ENCODE measurements at regions not wholly inside any gene's neighbourhood (a gene's known extent, or its start where the extent isn't known, plus 50 kb on each side); places are given as distances from the start of the nearest gene placed in this dataset.
A peak's percentile ranks its signal among the peaks of the same experiment; 100 is the strongest.
"Not testable (repeated sequence)": the region's sequence is repeated elsewhere in the genome, so short reads cannot be mapped to it uniquely, and the experiment has no call there.

DNA sequence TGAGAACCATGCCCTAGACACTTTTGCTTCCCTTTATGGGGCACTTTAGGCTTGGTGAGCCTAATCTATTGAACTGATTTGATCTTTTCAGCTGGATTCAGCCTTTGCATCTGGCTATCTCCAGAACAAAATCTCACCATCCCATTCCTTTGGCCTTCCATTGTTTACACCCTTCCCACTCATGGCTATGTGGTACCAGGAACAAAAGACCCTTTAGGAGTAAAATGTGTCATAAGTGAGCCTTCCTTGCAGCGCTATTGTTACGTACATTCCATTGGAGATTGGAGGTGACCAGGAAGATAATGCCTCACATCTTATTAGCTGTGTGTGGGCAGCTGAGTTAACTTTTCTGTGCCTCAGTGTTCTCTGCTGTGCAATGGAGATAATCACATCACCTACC, 188.4 kb downstream of the SATB1 start:
- no peak for DNase-seq

DNA sequence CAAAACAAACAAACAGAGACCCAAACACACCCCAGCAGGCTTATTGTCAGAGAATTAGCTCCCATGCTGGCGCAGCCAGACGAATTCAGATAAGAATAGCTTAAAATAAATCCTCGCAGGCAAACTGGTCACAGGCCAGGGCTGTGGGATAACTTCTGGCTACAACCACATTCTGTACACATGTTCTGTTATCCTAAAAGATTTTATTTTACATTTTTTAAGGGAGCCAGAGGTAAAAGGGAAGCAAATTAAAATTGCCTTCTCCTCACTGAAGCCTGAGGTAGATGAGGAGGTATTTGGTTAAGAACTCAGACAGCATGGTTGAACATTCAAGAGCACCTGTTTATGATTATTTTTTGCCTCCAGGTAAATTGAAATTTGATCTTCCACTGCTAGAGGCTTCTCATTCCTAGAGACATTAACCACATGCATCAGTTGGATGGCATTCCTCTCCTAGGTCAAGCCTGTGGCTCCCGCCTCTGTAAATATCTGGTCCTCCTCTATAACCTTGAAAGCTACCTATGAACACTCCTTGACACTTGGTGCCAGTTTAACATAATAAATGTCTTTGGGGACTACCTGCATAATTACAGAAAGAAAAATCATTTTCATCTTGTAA, 190.3 kb downstream of the SATB1 start:
- DNase-seq = no peak

DNA sequence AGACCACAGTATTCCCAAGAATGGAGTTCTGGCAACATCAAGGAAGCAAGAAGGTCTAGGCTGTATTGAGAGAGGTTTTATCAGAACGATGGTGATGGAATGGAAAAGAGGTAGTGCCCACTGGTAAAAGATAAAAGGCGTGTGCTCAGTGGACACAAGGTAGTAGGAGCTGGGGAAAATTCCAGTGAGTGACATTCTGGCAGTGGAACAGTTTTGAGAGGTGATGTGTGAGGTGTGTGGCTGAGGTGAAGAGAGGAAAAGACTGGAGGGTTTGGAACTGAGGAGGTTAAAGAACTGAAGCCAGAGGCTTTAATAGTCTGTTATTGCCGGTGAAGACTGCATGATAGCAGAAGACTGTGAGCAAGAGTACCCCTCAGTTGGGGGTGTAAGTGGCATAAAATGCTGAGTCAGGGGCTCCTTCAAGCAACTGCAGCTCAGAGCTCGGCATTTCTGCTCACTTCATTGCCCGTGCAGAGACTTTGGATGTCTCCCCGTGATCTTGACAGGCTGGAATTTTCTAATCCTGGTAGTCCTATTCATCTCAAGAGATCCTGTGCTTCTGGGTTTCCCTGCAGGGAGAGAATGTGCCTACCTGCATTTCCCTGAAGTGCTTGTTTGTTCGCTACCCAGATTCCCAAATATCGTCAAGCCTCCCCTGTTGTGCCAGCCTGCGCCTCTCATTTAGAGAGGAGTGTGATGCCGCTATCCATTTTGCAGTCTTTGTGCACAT, 191.0 kb downstream of the SATB1 start:
- no peak for DNase-seq

GRCh38 chr3:18232317-18232716, 192.8 kb downstream of the SATB1 start:
- DNase-seq = no peak

DNA sequence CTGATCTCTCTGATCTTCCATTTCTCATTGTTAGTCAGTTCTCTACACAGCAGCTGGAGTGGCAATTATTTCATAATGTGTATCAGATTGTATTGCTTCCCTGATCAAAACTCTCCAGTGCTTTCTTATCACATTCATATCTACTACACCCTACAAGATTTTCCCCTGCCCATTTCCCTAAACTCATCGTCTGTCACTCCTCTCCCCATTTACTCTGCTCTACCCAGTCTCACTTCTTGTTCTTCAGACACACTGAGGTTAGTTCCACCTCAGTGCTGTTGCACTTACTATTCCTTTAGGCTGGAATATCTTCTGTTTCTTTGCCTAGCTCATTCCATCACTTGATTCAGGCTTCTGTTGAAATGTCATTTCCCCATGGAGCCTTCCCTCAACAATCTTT, 197.1 kb downstream of the SATB1 start:
- no peak for DNase-seq

GRCh38 chr3:18225709-18226108, 199.4 kb downstream of the SATB1 start:
- DNase-seq = no peak

DNA sequence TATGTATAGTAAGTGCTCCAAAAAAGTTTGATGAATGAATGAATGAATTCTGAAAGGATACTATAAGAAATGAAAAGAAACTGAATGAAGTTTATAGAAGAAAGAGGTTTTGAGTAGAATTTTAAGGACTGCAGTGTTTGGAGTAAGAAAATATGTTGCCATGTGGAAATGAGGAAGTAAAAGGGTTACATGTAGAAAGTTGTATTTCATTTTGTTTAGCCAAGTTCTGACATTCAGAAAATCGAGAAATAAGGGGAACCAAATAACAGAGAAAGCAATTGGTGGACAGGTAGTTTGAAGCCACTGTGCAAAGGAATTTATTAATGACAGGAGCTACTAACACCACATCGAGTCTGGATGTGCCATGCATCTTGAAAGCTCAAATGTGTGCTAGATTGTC, 200.7 kb downstream of the SATB1 start:
- peak in 2 of 4 experiments; percentile 23 to 29 for DNase-seq

GRCh38 chr3:18223974-18224373, 201.2 kb downstream of the SATB1 start:
- DNase-seq = no peak

DNA sequence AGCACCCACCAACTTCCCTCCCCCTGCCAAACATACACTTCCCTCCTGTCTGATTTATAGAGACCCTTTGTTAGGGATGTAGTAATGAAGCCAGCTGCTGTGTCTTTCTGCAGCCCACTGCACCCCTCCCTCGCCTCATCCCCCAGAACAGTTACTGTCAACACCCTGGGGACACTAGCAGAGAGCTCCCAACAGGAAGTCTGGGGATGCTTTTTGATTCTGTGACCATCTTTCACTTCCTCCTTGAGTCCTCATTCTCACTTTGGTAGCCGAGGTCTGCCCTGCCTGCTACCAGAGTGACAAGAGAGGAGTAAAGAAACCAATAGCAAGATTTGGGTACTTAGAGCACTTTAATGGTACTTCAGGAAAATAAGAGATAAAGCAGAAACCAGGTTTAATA, 201.6 kb downstream of the SATB1 start:
- peak; percentile 32 to 53 (median 48) for DNase-seq

DNA sequence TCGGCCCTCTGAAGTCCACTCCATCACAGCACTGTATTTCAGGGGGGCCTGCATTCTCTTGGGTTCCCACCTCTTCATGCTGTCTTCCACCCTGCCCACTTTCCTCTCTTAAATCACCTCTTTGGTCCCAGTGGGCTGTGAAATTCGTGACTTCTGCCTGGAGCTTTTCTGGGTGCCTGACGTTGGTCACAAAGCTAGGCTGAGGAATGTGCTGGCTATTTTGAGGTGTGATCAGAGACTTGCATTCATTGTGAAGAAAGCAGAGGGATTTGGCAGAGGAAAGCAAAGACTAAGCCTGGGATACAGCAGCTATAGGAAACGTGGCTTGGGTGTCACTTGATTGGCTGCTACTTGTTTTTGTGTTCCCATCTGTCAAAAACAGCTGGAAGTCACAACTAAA, 202.5 kb downstream of the SATB1 start:
- DNase-seq = no peak

DNA sequence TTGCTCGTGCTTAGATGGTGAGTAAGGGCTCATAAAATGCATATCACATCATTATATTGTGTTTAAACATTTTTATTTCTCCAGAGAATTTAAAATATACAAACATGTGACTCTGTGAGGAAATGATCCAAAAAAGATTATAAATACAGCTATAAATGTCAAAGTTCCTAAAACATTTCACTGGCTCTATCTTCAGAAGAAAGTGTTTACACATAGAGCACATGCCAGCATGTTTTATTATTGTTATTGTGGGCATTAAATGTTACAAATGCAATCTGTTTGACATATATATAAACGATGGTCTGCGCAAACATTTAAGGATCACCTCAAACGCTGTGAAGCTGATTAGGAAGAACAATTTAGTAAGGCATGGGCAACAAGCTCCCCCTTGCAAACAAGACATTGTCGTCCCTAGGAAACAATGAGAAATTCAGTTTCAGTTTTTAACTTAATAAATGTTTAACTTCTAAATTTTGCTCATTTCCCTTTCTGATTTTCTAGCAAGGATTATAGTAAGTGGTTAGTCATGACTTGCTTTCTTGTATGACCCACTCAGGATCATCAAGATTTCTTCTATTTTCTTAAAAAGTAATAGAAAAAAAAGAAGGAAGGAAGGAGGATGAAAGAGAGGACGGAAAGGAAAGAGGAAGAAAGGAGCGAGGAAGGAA, 207.5 kb downstream of the SATB1 start:
- no peak for DNase-seq

DNA sequence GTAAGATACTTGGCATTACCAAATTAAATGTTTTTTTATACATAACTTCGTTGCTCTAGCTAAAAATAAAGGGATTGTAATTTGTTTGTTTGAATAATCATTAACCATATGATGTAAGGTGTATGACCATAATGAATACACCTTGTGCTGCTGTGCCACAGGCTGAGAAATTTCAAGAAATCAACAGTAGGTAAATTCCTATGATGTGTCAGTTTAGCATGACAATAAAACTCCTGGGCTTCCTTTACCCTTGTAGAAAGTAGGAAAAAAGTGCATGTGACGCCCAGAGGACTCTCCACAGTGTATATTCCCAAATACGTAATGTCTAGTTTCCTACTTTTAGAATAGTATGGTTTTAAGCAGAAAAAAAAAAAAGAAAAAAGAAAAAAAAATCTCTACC, 208.1 kb downstream of the SATB1 start:
- no peak for DNase-seq

DNA sequence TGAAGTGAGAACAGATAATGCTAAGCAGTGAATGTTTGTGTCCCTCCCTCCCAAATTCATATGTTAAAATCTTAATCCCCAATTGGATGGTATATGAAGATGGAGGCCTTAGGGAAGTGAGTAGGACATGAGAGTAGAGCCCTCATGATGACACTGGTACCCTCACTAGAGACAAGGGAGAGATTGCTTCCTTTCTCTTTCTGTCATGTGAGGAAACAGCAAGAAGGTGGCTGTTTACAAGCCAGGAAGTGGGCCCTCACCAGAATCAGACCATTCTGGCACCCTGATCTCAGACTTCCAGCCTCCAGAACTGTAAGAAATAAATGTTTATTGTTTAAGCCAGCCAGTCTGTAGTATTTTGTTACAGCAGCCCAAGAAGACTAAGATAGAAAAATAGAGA, 209.5 kb downstream of the SATB1 start:
- no peak for DNase-seq

- DNase-seq = no peak
Observed at GRCh38 chr3:18211116-18211515, 214.0 kb downstream of the SATB1 start.

GRCh38 chr3:18208856-18209255, 216.3 kb downstream of the SATB1 start:
- DNase-seq = peak; percentile 37 to 62 (median 55)

DNA sequence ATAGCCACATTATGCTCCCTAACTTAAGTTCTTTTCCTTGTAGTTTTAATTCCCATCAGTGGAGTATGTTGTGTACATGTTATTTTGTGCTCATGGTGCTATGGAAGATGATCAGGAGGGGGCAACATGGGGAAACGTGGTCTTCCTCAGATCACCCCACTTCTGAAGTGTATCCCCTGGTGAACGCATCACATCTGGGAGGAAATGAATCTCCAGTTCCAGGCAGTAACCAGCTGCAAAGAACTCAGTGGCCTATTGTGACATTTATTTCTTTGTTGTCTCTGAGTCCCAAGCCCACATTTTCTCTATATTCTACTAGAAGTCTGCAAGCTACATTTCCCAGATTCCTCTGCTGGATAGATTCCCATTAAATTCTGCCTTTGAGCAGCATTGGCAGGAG, 217.0 kb downstream of the SATB1 start:
- DNase-seq = no peak

DNA sequence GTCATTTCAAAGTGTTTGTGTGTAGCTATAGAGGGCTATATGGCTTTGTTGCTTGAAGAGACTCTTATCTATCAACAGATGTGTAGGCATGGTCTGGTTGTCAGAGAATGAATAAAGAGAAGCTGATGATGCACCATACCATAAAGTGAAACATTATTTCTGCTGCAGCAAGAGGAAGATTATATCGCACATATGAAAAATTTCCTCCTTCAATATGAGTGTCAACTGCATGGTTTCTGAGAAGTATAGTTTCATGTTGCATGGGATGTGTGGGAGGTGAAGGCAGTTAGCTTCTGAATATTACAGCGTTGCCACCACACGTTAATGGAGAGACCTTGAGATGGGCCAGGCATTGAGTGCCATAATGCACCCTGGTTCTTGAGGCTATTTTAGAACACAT, 217.9 kb downstream of the SATB1 start:
- no peak for DNase-seq

- not testable (repeated sequence) for DNase-seq
Observed at GRCh38 chr3:18205701-18206100, 219.4 kb downstream of the SATB1 start.

GRCh38 chr3:18201315-18201714, 223.8 kb downstream of the SATB1 start:
- DNase-seq = no peak

DNA sequence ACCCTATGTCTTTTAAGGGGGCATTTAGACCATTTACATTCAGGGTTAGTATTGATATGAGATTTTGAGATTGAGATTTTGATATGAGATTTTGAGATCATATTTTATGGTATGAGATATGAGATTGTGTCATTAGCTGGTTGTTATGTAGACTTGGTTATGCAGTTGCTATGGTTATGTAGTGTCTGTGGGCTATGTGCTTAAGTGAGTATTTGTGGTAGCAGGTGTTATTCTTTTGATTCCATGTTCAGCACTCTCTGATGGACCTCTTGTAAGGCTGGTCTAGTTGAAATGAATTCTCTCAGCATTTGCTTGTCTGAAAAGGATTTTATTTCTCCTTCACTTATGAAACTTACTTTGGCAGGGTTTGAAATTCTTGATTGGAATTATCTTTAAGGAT, 225.4 kb downstream of the SATB1 start:
- DNase-seq = no peak

- DNase-seq = no peak
Observed at GRCh38 chr3:18195836-18196235, 229.3 kb downstream of the SATB1 start.

DNA sequence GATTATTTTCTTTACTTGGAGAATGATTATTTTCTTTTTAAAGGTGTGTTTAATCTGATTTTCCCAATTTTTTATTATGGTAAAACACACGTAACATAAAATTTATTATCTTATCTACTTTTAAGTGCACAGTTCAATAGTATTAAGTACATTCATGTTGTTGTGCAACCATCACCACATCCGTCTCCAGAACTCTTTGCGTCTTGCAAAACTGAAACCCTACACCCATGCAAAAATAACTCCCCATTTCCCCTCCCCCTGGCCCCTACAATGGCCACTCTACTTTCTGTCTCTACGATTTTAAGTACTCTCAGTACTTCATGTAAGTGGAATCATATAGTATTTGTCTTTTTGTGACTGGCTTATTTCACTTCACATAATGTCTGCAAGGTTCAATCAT, 230.7 kb downstream of the SATB1 start:
- peak in 2 of 4 experiments; percentile 6 to 16 for DNase-seq

GRCh38 chr3:18190646-18191045, 234.5 kb downstream of the SATB1 start:
- no peak for DNase-seq

All from suppressor macrophage (primary cell).